ENCODE measurements at regions not wholly inside any gene's neighbourhood (a gene's known extent, or its start where the extent isn't known, plus 50 kb on each side); places are given as distances from the start of the nearest gene placed in this dataset.

DNA sequence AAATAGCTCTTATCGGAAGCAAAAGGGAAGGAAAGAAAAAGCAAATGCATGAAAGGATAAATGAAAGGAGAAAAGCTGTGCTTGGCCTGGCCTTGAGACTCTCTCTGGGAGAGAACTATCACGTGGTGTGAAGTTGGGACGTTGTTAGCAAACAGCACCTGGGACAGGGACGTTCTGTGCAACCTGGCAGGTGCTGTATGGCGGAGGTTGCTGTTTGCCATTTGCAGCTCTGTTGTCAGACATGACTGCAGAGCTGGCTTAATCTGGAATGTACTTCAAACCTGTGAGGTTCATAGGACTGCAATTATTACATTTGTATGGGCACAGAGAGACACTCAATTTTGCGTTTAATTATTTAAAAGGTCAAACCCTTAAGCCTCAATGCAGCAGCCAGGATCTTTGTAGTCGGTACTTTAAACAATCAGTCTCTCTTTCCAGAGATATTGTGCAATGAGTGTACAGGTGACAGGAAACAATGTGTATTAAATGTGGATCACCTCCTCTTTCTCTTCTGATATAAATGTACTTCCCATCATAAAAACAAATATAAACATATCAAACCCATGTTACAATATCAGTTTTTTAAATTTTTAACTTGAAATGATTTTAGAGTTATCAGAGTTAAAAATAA is 800.5 kb upstream of the KCND2 start:
- ChIA-PET CTCF (no interaction called here), POLR2A (ENCODE audit: low non-redundant PET) (no interaction called here)
- Histone ChIP-seq H3K9me3 (ENCODE audit: low read depth, low read length, poor library complexity, severe bottlenecking) (no peaks in the 10 kb centered on the region), H3K4me1 (ENCODE audit: insufficient read depth, low read length, poor library complexity, severe bottlenecking) (no peaks in the 10 kb centered on the region), H3K27me3 (replicated peaks; ENCODE audit: insufficient read depth, low read depth, low read length, poor library complexity) (no peaks in the 10 kb centered on the region), H3K4me3 (ENCODE audit: low read depth, low read length, poor library complexity, severe bottlenecking) (no peak overlapping the region), H3K27ac (ENCODE audit: low read depth, low read length, poor library complexity, severe bottlenecking) (no peak overlapping the region), H3K36me3 (ENCODE audit: insufficient read depth, low read length, poor library complexity, severe bottlenecking) (no peaks in the 10 kb centered on the region)
- DNase-seq (ENCODE audit: low spot score): no peak
- no TSS peak for BruUV-seq (replicated peaks)
- TF ChIP-seq EZH2 (IDR thresholded peaks at IDR 0.05; ENCODE audit: borderline replicate concordance, low read depth, low read length, poor library complexity, severe bottlenecking): no peak
- TF ChIP-seq, protein P1, sequence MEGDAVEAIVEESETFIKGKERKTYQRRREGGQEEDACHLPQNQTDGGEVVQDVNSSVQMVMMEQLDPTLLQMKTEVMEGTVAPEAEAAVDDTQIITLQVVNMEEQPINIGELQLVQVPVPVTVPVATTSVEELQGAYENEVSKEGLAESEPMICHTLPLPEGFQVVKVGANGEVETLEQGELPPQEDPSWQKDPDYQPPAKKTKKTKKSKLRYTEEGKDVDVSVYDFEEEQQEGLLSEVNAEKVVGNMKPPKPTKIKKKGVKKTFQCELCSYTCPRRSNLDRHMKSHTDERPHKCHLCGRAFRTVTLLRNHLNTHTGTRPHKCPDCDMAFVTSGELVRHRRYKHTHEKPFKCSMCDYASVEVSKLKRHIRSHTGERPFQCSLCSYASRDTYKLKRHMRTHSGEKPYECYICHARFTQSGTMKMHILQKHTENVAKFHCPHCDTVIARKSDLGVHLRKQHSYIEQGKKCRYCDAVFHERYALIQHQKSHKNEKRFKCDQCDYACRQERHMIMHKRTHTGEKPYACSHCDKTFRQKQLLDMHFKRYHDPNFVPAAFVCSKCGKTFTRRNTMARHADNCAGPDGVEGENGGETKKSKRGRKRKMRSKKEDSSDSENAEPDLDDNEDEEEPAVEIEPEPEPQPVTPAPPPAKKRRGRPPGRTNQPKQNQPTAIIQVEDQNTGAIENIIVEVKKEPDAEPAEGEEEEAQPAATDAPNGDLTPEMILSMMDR (conservative IDR thresholded peaks at IDR 0.05; ENCODE audit: low read depth, low read length): no peak
- intact Hi-C loops (cut with micrococcal nuclease; ENCODE audit: unreplicated experiment): no loop called here

DNA sequence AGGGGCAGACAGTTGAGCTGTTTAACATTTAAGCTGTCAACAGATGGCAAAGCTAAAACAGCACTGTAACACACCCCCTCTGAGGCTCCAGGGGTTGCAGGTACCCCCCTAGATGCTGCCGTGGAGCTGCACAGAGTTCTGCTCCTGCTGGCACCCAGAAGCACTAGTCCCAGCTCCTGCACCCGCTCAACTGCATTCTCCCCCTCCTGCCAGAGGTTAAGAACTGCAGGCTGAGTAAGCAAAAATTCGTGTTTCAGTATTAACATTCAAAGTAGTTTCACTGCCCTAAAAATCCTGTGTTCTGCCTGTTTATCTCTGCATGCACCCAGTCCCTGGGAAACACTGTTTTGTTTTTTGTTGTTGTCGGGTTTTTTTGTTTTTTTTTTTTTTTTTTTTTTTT is 790.8 kb upstream of the KCND2 start:
- no TSS peak for BruUV-seq (replicated peaks)
- ChIA-PET CTCF (no interaction called here), POLR2A (ENCODE audit: low non-redundant PET) (no interaction called here)
- peak; percentile 51 for DNase-seq (ENCODE audit: low spot score)
- Histone ChIP-seq H3K27me3 (replicated peaks; ENCODE audit: insufficient read depth, low read depth, low read length, poor library complexity) (no peaks in the 10 kb centered on the region), H3K4me3 (ENCODE audit: low read depth, low read length, poor library complexity, severe bottlenecking) (no peak overlapping the region), H3K9me3 (ENCODE audit: low read depth, low read length, poor library complexity, severe bottlenecking) (no peaks in the 10 kb centered on the region), H3K36me3 (ENCODE audit: insufficient read depth, low read length, poor library complexity, severe bottlenecking) (no peaks in the 10 kb centered on the region), H3K4me1 (ENCODE audit: insufficient read depth, low read length, poor library complexity, severe bottlenecking) (no peaks in the 10 kb centered on the region), H3K27ac (ENCODE audit: low read depth, low read length, poor library complexity, severe bottlenecking) (no peak overlapping the region)
- intact Hi-C loops (cut with micrococcal nuclease; ENCODE audit: unreplicated experiment): no loop called here
- TF ChIP-seq EZH2 (IDR thresholded peaks at IDR 0.05; ENCODE audit: borderline replicate concordance, low read depth, low read length, poor library complexity, severe bottlenecking): no peak
- TF ChIP-seq, protein P1 (conservative IDR thresholded peaks at IDR 0.05; ENCODE audit: low read depth, low read length): peak; percentile 49

DNA sequence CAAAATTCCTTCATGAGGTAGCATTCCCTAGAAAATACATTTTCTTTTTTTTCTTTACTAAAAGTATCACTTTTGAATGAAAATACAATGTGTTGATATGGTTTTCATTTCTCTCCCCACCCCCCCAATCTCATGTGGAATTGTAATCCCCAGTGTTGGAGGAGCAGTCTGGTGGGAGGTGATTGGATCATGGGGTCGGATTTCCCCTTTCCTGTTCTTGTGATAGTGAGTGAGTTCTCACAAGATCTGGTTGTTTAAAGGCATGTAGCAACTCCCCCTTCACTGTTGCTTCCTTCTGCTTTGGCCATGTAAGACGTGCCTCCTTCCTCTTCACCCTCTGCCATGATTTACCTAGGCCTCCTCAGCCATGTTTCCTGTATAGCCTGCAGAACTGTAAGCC is 790.3 kb upstream of the KCND2 start:
- DNase-seq (ENCODE audit: low spot score): no peak
- ChIA-PET CTCF (no interaction called here), POLR2A (ENCODE audit: low non-redundant PET) (no interaction called here)
- TF ChIP-seq, protein P1 (conservative IDR thresholded peaks at IDR 0.05; ENCODE audit: low read depth, low read length): no peak
- TF ChIP-seq EZH2 (IDR thresholded peaks at IDR 0.05; ENCODE audit: borderline replicate concordance, low read depth, low read length, poor library complexity, severe bottlenecking): no peak
- no TSS peak for BruUV-seq (replicated peaks)
- Histone ChIP-seq H3K27me3 (replicated peaks; ENCODE audit: insufficient read depth, low read depth, low read length, poor library complexity) (no peaks in the 10 kb centered on the region), H3K9me3 (ENCODE audit: low read depth, low read length, poor library complexity, severe bottlenecking) (no peaks in the 10 kb centered on the region), H3K36me3 (ENCODE audit: insufficient read depth, low read length, poor library complexity, severe bottlenecking) (no peaks in the 10 kb centered on the region), H3K27ac (ENCODE audit: low read depth, low read length, poor library complexity, severe bottlenecking) (no peak overlapping the region), H3K4me3 (ENCODE audit: low read depth, low read length, poor library complexity, severe bottlenecking) (no peak overlapping the region), H3K4me1 (ENCODE audit: insufficient read depth, low read length, poor library complexity, severe bottlenecking) (no peaks in the 10 kb centered on the region)
- intact Hi-C loops (cut with micrococcal nuclease; ENCODE audit: unreplicated experiment): no loop called here

Data from A673 (cell line).